AG10803 (cell line): ENCODE measurements at regions not wholly inside any gene's neighbourhood (a gene's known extent, or its start where the extent isn't known, plus 50 kb on each side); places are given as distances from the start of the nearest gene placed in this dataset.

Experiments used
- DNase-seq: peaks from one replicate; pipeline ENCODE4 v3.0.0; 2010; ENCODE audit warnings: low read depth
- H3K4me3 ChIP-seq: 2 replicates; pipeline ENCODE4 v1.5.1; 2011; ENCODE audit warnings: mild to moderate bottlenecking, low read length, control low read depth
- TF ChIP-seq, protein P1 (sequence below): conservative IDR thresholded peaks from 2 replicates; pipeline ENCODE4 v1.5.1; 2011; ENCODE audit warnings: mild to moderate bottlenecking, low read length, control low read depth, inconsistent platforms

DNA sequence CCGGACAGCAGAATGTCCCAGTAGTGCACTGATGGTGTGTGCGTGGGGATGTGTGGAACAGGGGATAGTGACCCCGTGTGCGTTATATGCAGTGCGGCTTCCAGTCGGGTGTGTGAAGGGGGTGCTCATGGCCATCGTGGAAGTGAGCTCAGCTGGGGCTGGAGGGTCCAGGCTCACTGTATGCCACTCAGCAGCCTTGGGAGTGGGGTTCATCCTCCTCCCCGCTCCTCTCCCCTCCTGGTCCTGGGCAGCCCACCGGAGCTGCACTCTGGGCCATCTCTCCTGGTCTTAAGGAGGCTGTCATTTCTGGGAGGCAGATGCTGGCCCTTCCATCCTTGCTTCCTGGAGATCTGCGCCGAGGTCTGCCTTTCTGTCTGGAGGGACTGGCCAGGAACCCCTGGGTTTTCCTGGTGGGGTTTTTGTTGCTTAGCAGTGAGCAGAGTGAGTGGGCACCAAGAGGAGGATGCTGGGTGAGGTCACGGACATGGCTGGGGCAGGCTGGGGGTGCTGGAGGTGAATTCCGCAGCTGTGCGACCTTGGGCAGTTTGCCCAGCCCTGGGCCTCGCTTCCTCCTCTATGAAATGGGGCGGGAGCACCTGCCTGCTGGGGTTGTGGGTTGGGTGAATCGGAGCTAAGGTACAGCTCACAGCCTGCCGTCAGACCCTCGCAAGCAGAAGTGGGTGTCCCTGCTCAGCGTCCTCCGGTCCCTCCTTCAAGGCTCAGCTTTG lies 164.1 kb downstream of the SEC14L1 start:
- TF ChIP-seq, protein P1, sequence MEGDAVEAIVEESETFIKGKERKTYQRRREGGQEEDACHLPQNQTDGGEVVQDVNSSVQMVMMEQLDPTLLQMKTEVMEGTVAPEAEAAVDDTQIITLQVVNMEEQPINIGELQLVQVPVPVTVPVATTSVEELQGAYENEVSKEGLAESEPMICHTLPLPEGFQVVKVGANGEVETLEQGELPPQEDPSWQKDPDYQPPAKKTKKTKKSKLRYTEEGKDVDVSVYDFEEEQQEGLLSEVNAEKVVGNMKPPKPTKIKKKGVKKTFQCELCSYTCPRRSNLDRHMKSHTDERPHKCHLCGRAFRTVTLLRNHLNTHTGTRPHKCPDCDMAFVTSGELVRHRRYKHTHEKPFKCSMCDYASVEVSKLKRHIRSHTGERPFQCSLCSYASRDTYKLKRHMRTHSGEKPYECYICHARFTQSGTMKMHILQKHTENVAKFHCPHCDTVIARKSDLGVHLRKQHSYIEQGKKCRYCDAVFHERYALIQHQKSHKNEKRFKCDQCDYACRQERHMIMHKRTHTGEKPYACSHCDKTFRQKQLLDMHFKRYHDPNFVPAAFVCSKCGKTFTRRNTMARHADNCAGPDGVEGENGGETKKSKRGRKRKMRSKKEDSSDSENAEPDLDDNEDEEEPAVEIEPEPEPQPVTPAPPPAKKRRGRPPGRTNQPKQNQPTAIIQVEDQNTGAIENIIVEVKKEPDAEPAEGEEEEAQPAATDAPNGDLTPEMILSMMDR = no peak
- no peak overlapping the region for H3K4me3 ChIP-seq
- DNase-seq = no peak

DNA sequence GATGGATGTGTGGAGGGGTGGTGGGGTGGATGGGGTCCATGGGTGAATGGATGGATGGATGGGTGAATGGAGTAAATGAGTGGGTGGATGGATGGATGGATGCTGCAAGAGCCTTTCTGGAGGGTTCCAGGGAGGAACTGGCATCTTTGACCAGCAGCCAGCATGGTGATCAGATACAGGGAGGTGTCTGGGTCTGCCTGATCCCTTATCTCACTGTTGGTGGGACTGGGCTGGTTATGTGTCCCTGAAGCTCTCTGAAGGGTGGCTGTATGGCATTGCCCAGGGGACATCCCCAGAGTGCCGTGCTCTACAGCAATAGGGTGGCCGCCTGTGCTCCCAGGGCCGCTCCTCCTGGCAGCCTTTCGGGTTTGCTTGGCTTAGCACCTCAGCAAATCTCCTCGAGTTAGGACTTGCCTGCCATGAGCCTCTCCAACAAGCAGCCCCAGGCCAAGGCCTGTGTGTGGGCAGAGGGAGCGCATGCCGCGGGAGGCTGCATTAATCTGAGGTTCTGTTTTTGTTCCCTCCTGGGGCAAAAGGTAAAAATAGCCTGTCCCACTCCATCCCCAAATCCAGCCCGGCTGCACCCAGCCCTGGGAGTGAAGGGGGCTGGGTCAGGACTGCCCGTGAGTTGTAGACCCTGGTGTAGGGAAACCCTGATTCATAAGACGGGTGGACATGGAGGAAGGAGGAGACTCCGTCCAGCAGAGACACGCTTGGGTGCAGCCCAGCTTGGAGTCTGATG lies 165.4 kb downstream of the SEC14L1 start:
- H3K4me3 ChIP-seq = no peak overlapping the region
- TF ChIP-seq, protein P1 = no peak
- no peak for DNase-seq

DNA sequence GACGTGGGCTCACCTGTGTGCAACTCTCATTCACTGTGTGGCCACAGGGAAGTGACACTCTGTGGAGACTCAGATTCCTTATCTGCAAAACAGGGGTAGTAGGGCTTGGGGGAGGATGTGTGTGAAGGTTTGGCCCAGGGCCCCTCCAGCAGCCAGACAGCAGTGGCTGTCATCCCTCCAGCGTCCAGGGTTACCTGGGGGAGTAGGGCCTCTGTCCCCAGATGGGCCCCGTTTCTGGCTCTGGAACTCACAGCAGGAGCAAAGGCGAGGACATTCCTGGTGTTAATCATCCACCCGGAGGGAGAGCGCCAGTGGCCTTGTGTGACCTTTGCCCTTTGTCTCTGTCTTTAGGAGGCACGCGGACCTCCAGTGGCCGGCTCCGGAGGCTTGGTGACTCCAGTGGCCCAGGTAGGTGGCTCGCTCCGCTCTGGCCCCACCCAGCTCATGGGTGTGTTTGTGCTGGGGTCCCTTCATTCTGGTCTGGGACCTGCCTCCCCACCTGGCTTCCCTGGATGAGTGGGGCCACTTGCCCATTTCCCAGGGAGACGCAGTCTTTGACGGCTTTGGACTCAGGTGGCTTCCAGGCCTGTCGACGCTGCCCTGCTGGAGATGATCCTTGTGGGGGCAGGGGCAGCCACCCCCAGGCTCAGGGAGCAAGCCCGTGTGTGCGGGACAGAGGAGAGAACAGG lies 166.2 kb downstream of the SEC14L1 start:
- TF ChIP-seq, protein P1 = no peak
- no peak for DNase-seq
- no peak overlapping the region for H3K4me3 ChIP-seq

DNA sequence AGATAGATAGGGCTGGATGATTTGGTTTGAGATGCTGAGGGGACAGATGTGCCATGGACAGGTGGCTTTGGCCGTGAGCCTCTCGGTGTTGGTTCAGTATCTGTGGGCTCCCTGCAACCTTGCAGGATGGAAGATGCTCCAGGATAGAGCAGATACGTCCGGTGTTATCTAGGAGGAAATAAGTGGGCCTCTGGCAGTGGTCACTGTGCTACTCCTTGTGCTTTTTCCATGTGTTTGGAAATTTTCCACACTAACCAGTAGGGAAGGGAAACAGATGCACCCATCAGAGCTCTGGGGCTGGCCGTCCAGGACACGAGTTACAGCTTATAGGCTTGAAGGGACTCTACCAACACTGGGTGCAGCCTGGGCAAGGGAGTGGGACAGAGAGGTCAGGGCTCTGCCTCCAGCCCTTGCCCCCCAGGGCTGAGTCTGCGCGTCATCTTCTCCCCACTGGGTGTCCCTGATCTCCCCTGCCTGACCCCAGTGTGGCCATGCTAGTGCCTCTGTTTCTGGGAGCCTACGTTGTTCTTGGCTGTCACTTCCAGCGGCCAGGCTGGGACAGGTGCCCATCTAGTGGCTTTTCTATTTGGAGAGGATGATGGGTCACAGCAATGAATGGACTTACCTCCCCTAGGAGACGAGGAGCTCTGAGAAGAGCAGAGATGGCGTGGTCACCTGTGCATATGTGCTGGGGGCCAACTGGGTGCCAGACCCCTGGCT lies 166.9 kb downstream of the SEC14L1 start:
- TF ChIP-seq, protein P1 = no peak
- DNase-seq = peak; percentile 10
- H3K4me3 ChIP-seq = no peak overlapping the region

DNA sequence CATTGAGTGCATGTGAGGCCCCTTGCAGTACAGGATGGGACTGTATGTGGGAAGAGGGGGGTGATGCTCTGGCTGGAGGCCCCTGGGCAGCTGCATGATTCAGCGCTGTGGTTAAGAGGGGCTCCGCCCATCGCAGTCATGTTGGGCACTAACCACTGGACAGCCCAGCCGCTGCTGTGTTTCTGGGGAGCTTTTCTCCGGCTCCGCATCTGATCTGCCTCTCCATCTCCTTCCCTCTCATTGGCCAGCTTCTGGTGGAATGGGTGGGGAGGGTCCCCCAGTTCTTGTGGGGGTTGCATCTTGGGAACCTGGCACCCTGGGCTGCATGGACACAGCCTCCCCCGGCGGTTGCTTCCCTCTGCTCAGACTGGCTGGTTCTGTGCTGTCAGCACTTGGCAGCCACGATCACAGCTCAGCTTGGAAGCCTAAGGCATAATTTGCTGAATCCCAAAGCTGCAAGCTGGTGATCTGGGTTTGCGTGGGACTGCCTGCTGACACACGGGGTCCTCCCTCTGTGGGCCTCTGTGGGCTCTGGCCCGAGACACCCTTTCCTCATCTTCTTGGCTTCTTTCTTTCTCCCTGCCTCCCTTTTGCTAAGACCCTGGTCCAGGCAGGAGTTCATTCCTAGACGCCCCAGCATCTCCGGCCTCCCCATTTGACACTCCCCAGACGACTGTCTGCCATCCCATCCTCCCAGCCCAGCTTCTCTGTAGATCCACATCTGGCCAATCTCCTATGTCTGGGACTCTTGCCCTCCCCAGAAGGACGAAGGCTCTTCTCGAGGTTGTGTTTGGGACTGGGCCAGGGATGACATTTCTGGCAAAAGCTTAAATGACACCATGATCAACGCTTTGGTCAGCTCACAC lies 168.3 kb downstream of the SEC14L1 start:
- DNase-seq = peak; percentile 89
- peak overlapping the region; percentile 33 for H3K4me3 ChIP-seq
- TF ChIP-seq, protein P1 = no peak

DNA sequence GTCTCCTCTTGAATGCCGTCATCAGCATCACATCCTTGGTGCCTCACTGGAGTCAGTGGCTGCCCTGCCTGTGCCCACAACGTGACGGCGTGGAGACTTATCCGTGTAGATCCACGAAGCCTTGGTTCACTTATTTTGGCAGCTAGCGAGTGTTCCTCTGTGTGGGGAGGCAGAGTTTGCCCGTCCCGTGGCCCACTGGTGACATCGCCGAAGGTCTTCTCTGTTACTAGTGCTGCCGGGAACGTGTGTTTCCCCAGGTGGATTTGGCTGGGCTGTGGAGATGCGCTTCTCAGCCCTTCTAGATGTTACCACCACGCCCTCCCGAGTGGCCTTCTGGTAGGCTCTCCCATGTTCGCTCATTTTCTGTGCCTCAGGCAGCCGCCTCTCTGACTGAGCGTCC lies 169.6 kb downstream of the SEC14L1 start:
- TF ChIP-seq, protein P1 = no peak
- DNase-seq = no peak
- no peak overlapping the region for H3K4me3 ChIP-seq
